ENCODE measurements at regions not wholly inside any gene's neighbourhood (a gene's known extent, or its start where the extent isn't known, plus 50 kb on each side); places are given as distances from the start of the nearest gene placed in this dataset.

DNA sequence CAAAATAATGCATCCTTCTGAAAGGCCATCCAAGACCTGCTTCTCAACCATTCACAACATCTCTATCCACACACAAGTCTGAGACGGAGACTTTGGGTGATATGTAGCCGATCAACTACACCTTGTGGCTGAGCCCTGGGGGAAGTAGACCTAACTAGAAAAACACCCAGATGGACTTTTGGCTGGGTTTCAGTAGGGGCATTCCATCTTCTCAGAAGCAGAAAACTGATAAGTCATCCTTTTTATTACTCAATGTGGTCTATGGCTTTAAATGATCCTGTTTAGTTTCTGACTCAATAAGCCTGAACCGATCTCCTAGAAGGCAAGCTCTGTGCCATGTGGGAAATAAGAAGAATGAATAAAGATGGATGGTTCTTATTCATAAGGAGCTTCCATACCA is 82.5 kb upstream of the AFF2 start:
- TF ChIP-seq, protein P1, sequence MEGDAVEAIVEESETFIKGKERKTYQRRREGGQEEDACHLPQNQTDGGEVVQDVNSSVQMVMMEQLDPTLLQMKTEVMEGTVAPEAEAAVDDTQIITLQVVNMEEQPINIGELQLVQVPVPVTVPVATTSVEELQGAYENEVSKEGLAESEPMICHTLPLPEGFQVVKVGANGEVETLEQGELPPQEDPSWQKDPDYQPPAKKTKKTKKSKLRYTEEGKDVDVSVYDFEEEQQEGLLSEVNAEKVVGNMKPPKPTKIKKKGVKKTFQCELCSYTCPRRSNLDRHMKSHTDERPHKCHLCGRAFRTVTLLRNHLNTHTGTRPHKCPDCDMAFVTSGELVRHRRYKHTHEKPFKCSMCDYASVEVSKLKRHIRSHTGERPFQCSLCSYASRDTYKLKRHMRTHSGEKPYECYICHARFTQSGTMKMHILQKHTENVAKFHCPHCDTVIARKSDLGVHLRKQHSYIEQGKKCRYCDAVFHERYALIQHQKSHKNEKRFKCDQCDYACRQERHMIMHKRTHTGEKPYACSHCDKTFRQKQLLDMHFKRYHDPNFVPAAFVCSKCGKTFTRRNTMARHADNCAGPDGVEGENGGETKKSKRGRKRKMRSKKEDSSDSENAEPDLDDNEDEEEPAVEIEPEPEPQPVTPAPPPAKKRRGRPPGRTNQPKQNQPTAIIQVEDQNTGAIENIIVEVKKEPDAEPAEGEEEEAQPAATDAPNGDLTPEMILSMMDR (IDR thresholded peaks at IDR 0.05; ENCODE audit: insufficient read depth, low read depth, low read length): no peak
- no peak for TF ChIP-seq EZH2 (IDR thresholded peaks at IDR 0.05; ENCODE audit: insufficient read depth, low read length)
